ENCODE measurements at regions not wholly inside any gene's neighbourhood (a gene's known extent, or its start where the extent isn't known, plus 50 kb on each side); places are given as distances from the start of the nearest gene placed in this dataset.

DNA sequence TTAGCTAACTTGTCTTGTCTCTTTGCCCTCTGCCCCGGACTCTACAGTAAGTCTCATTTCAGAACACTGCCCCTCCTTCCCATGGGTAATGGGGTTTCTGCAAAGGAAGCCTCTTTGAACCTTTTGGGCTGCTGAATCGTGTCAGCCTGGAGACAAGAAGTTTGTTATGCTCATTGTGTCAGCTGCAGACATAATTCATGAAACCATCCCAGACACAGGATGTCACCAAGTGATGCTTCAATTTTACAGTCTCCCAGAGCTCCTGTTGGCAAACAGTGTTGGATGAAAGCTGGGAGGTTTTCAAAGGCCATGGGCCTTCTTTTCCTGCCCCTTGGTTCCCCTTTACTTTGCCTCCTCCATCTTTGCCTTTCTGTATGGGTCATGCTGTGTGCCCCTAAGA is 223.1 kb upstream of the TAPT1 start:
- TF ChIP-seq, protein P1, sequence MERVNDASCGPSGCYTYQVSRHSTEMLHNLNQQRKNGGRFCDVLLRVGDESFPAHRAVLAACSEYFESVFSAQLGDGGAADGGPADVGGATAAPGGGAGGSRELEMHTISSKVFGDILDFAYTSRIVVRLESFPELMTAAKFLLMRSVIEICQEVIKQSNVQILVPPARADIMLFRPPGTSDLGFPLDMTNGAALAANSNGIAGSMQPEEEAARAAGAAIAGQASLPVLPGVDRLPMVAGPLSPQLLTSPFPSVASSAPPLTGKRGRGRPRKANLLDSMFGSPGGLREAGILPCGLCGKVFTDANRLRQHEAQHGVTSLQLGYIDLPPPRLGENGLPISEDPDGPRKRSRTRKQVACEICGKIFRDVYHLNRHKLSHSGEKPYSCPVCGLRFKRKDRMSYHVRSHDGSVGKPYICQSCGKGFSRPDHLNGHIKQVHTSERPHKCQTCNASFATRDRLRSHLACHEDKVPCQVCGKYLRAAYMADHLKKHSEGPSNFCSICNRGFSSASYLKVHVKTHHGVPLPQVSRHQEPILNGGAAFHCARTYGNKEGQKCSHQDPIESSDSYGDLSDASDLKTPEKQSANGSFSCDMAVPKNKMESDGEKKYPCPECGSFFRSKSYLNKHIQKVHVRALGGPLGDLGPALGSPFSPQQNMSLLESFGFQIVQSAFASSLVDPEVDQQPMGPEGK (CRISPR knock-in tag; IDR thresholded peaks at IDR 0.05; ENCODE audit: borderline replicate concordance): no peak
- TF ChIP-seq ZNF70 (CRISPR knock-in tag; IDR thresholded peaks at IDR 0.05): no peak
- TF ChIP-seq ZNF8 (CRISPR knock-in tag; IDR thresholded peaks at IDR 0.05): no peak

All from SK-N-SH treated with all-trans-retinoic acid at 6 μM for 48 hours (cell line).